Left lung (tissue), 4 donors: ENCODE measurements at regions not wholly inside any gene's neighbourhood (a gene's known extent, or its start where the extent isn't known, plus 50 kb on each side); places are given as distances from the start of the nearest gene placed in this dataset.

Experiments
- ATAC-seq: fragments of 200-7000 bp; cut with Tn5 transposase; one replicate; pipeline ENCODE4 v1.9.1; 2020; ENCODE audit warnings: moderate library complexity
- DNase-seq, 4 donors: peaks; one replicate each; pipeline ENCODE4 v3.0.0-alpha.2; 2013 to 2020
- H3K27ac ChIP-seq, 2 donors: fragments of 200-600 bp; sonication (generic) in 1 of 2; one replicate each; pipeline versions ENCODE4 v1.5.0 to v1.8.0; 2020 to 2021
- H3K27me3 ChIP-seq, 2 donors: fragments of 200-600 bp; sonication (generic) in 1 of 2; one replicate each; pipeline versions ENCODE4 v1.5.0 to v1.8.0; 2020 to 2021
- H3K36me3 ChIP-seq, 2 donors: fragments of 200-600 bp; sonication (generic) in 1 of 2; one replicate each; pipeline versions ENCODE4 v1.5.0 to v1.8.0; 2020 to 2021
- H3K4me1 ChIP-seq, 2 donors: fragments of 200-600 bp; one replicate each; pipeline ENCODE4 v1.8.0; 2021
- H3K4me3 ChIP-seq, 2 donors: fragments of 200-600 bp; sonication (generic) in 1 of 2; one replicate each; pipeline versions ENCODE4 v1.5.0 to v1.8.0; 2020 to 2021; ENCODE audit warnings: mild to moderate bottlenecking in 1 of 2
- H3K9me3 ChIP-seq, 2 donors: fragments of 200-600 bp; sonication (generic) in 1 of 2; one replicate each; pipeline versions ENCODE4 v1.5.0 to v1.8.0; 2020 to 2021
- CTCF ChIP-seq, 2 donors: fragments of 200-600 bp; sonication (generic) in 1 of 2; IDR thresholded peaks; one replicate each; pipeline versions ENCODE4 v1.5.0 to v1.8.0; 2021; ENCODE audit warnings: antibody characterized with exemption in 2 of 2
- intact Hi-C, 2 donors: fragments of 100-400 bp; cut with DNase I; formaldehyde crosslinking; loops; one replicate each; pipeline versions ENCODE4 v1.11.2 to v1.14.2; 2022
- donor health status: DM: no; HTN: yes; CAD: no.
- donor health status: DM: no; HTN: no; CAD: no.

- Histone ChIP-seq H3K4me3 (no peak overlapping the region), H3K9me3 (no peaks in the 10 kb centered on the region), H3K27ac (no peak overlapping the region), H3K4me1 (no peaks in the 10 kb centered on the region), H3K27me3 (no peaks in the 10 kb centered on the region), H3K36me3 (no peaks in the 10 kb centered on the region)
- DNase-seq (no peak), ATAC-seq (no peak)
- TF ChIP-seq CTCF (IDR thresholded peaks at IDR 0.05) = no peak
- intact Hi-C loops = no loop called here
Observed at GRCh38 chr16:49120631-49121030, 161.0 kb downstream of the CBLN1 start.

- intact Hi-C loops = no loop called here
- Histone ChIP-seq H3K4me1 (no peaks in the 10 kb centered on the region), H3K4me3 (no peak overlapping the region), H3K27ac (no peak overlapping the region), H3K9me3 (no peaks in the 10 kb centered on the region), H3K27me3 (peaks cover 0 to 12% of the 10 kb centered on the region in 2 donors), H3K36me3 (no peaks in the 10 kb centered on the region)
- ATAC-seq (no peak), DNase-seq (no peak)
- TF ChIP-seq CTCF (IDR thresholded peaks at IDR 0.05) = no peak
Observed at GRCh38 chr16:49116873-49117272, 164.8 kb downstream of the CBLN1 start.

- H3K4me1 ChIP-seq = no peaks in the 10 kb centered on the region
- ATAC-seq (no peak), DNase-seq (no peak)
- intact Hi-C loops = no loop called here
- H3K36me3 ChIP-seq = no peaks in the 10 kb centered on the region
- H3K27me3 ChIP-seq = peaks cover 0 to 12% of the 10 kb centered on the region in 2 donors
- no peak for TF ChIP-seq CTCF (IDR thresholded peaks at IDR 0.05)
- H3K27ac ChIP-seq = no peak overlapping the region
- no peaks in the 10 kb centered on the region for H3K9me3 ChIP-seq
- H3K4me3 ChIP-seq = no peak overlapping the region
Observed at GRCh38 chr16:49115956-49116355, 165.7 kb downstream of the CBLN1 start.

GRCh38 chr16:49112754-49113153, 168.9 kb downstream of the CBLN1 start:
- H3K27ac ChIP-seq = no peak overlapping the region

GRCh38 chr16:49111351-49111750, 170.3 kb downstream of the CBLN1 start:
- intact Hi-C loops = no loop called here
- TF ChIP-seq CTCF (IDR thresholded peaks at IDR 0.05) = no peak
- Histone ChIP-seq H3K4me3 (no peak overlapping the region), H3K9me3 (no peaks in the 10 kb centered on the region), H3K27ac (no peak overlapping the region), H3K4me1 (no peaks in the 10 kb centered on the region), H3K36me3 (no peaks in the 10 kb centered on the region), H3K27me3 (peaks cover 0 to 12% of the 10 kb centered on the region in 2 donors)
- no peak for DNase-seq
- no peak for ATAC-seq

More at GRCh38 chr16:49112754-49113153, 168.9 kb downstream of the CBLN1 start:
- no peaks in the 10 kb centered on the region for H3K4me1 ChIP-seq
- no peak overlapping the region for H3K4me3 ChIP-seq
- DNase-seq (no peak), ATAC-seq (no peak)
- no peak for TF ChIP-seq CTCF (IDR thresholded peaks at IDR 0.05)
- H3K9me3 ChIP-seq = no peaks in the 10 kb centered on the region
- peaks cover 0 to 12% of the 10 kb centered on the region in 2 donors for H3K27me3 ChIP-seq
- intact Hi-C loops = no loop called here
- no peaks in the 10 kb centered on the region for H3K36me3 ChIP-seq
